ENCODE measurements at regions not wholly inside any gene's neighbourhood (a gene's known extent, or its start where the extent isn't known, plus 50 kb on each side); places are given as distances from the start of the nearest gene placed in this dataset.
"Not testable (repeated sequence)": the region's sequence is repeated elsewhere in the genome, so short reads cannot be mapped to it uniquely, and the experiment has no call there.

DNA sequence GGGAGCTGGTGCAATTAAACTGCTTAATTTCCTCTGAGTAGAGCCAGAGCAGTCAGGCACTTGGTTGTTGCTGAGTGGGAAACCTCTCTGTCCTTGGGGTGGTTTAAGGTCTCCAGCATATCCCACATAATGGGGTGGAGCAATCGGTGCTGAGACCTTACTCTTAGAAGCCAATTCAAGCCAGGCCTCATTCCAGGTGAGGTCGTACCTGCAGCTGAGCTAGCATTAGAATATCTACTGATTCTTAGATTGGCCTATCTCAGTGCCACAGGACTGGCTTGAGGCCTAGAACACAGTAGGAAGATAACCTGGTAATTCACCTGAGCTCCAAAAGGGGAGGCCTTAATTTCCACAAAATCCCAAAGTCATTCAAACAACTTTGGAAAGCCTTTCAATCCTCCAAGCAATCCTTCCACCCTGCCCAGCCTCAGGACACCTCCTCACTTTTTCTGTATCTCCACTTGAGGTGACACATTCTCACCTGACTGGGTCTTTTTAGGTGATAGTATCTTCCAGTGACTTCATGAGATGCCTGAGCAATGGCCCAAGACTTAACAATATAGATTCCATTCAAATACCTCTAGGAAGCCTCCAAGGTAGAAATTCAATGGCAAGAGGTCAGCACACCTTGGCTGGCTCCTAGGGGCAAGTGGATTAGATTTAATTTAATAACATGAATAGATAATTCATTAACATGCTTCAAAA is 91.0 kb downstream of the FEM1C start:
- H3K27me3 ChIP-seq (ENCODE audit: control insufficient read depth, insufficient read depth, low read length), result no peaks in the 10 kb centered on the region
- H3K27ac ChIP-seq, result no peak overlapping the region
- peaks cover 3% of the 10 kb centered on the region for H3K4me1 ChIP-seq
- no peaks in the 10 kb centered on the region for H3K9me3 ChIP-seq (ENCODE audit: control insufficient read depth, low read length)
- H3K9ac ChIP-seq, result no peak overlapping the region
- no peak overlapping the region for H3K4me2 ChIP-seq (ENCODE audit: low read length)
- no peaks in the 10 kb centered on the region for H3K79me2 ChIP-seq
- no peak overlapping the region for H3K4me3 ChIP-seq (ENCODE audit: low read depth, low read length)
- TF ChIP-seq, protein P1, sequence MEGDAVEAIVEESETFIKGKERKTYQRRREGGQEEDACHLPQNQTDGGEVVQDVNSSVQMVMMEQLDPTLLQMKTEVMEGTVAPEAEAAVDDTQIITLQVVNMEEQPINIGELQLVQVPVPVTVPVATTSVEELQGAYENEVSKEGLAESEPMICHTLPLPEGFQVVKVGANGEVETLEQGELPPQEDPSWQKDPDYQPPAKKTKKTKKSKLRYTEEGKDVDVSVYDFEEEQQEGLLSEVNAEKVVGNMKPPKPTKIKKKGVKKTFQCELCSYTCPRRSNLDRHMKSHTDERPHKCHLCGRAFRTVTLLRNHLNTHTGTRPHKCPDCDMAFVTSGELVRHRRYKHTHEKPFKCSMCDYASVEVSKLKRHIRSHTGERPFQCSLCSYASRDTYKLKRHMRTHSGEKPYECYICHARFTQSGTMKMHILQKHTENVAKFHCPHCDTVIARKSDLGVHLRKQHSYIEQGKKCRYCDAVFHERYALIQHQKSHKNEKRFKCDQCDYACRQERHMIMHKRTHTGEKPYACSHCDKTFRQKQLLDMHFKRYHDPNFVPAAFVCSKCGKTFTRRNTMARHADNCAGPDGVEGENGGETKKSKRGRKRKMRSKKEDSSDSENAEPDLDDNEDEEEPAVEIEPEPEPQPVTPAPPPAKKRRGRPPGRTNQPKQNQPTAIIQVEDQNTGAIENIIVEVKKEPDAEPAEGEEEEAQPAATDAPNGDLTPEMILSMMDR (IDR thresholded peaks at IDR 0.05), result no peak
- no peak overlapping the region for H2AFZ ChIP-seq
- H3K36me3 ChIP-seq (ENCODE audit: control insufficient read depth, insufficient read depth, low read length), result no peaks in the 10 kb centered on the region

GRCh38 chr5:115452536-115453235 is 91.9 kb downstream of the FEM1C start:
- Histone ChIP-seq H3K27ac (no peak overlapping the region), H3K27me3 (ENCODE audit: control insufficient read depth, insufficient read depth, low read length) (no peaks in the 10 kb centered on the region), H3K9ac (no peak overlapping the region), H3K36me3 (ENCODE audit: control insufficient read depth, insufficient read depth, low read length) (no peaks in the 10 kb centered on the region), H3K9me3 (ENCODE audit: control insufficient read depth, low read length) (no peaks in the 10 kb centered on the region), H3K4me2 (ENCODE audit: low read length) (no peak overlapping the region), H3K4me3 (ENCODE audit: low read depth, low read length) (no peak overlapping the region), H3K79me2 (no peaks in the 10 kb centered on the region), H3K4me1 (no peaks in the 10 kb centered on the region), H2AFZ (no peak overlapping the region)
- TF ChIP-seq, protein P1 (IDR thresholded peaks at IDR 0.05), result no peak

GRCh38 chr5:115452083-115452482 is 92.5 kb downstream of the FEM1C start:
- TF ChIP-seq, protein P1 (IDR thresholded peaks at IDR 0.05), result no peak
- no peak overlapping the region for H3K4me3 ChIP-seq (ENCODE audit: low read depth, low read length)
- no peak overlapping the region for H3K27ac ChIP-seq
- no peaks in the 10 kb centered on the region for H3K79me2 ChIP-seq
- H3K9ac ChIP-seq, result no peak overlapping the region
- H3K27me3 ChIP-seq (ENCODE audit: control insufficient read depth, insufficient read depth, low read length), result no peaks in the 10 kb centered on the region
- H3K4me1 ChIP-seq, result no peaks in the 10 kb centered on the region
- H3K4me2 ChIP-seq (ENCODE audit: low read length), result no peak overlapping the region
- H3K9me3 ChIP-seq (ENCODE audit: control insufficient read depth, low read length), result no peaks in the 10 kb centered on the region
- no peaks in the 10 kb centered on the region for H3K36me3 ChIP-seq (ENCODE audit: control insufficient read depth, insufficient read depth, low read length)
- no peak overlapping the region for H2AFZ ChIP-seq

- Histone ChIP-seq H3K4me2 (ENCODE audit: low read length) (no peak overlapping the region), H3K4me3 (ENCODE audit: low read depth, low read length) (no peak overlapping the region), H3K27ac (no peak overlapping the region), H3K9me3 (ENCODE audit: control insufficient read depth, low read length) (no peaks in the 10 kb centered on the region), H3K9ac (no peak overlapping the region), H3K36me3 (ENCODE audit: control insufficient read depth, insufficient read depth, low read length) (no peaks in the 10 kb centered on the region), H3K27me3 (ENCODE audit: control insufficient read depth, insufficient read depth, low read length) (no peaks in the 10 kb centered on the region), H3K4me1 (no peaks in the 10 kb centered on the region), H2AFZ (no peak overlapping the region), H3K79me2 (no peaks in the 10 kb centered on the region)
- TF ChIP-seq, protein P1 (IDR thresholded peaks at IDR 0.05), result no peak
These were observed 93.8 kb downstream of the FEM1C start for GRCh38 chr5:115450741-115451140.

- not testable (repeated sequence) for H3K36me3 ChIP-seq (ENCODE audit: control insufficient read depth, insufficient read depth, low read length); H3K4me3 ChIP-seq (ENCODE audit: low read depth, low read length); H3K9me3 ChIP-seq (ENCODE audit: control insufficient read depth, low read length); H3K4me2 ChIP-seq (ENCODE audit: low read length); H3K27me3 ChIP-seq (ENCODE audit: control insufficient read depth, insufficient read depth, low read length); H2AFZ ChIP-seq; H3K27ac ChIP-seq; H3K79me2 ChIP-seq; H3K9ac ChIP-seq; H3K4me1 ChIP-seq
These were observed 95.9 kb downstream of the FEM1C start for GRCh38 chr5:115448630-115449029.

Data from parathyroid adenoma (tissue), 2 donors.